MM.1S (cell line): ENCODE measurements at regions not wholly inside any gene's neighbourhood (a gene's known extent, or its start where the extent isn't known, plus 50 kb on each side); places are given as distances from the start of the nearest gene placed in this dataset.

Experiments
- DNase-seq: peaks from one replicate; pipeline ENCODE4 v3.0.0-alpha.2; 2015
- H2AFZ ChIP-seq: fragments of 300-600 bp; sonication (generic); 2 replicates; pipeline ENCODE4 v1.6.0; 2016; ENCODE audit warnings: antibody characterized with exemption, low read length
- H3F3A ChIP-seq: fragments of 300-600 bp; sonication (generic); 2 replicates; pipeline ENCODE4 v1.6.1; 2016; ENCODE audit warnings: mild to moderate bottlenecking, antibody characterized with exemption, low read length, moderate library complexity, mixed read lengths; ENCODE audit not compliant: insufficient read depth
- H3K27ac ChIP-seq: fragments of 300-600 bp; sonication (generic); 2 replicates; pipeline ENCODE4 v1.5.1; 2016; ENCODE audit warnings: mild to moderate bottlenecking, low read length
- H3K27me3 ChIP-seq: fragments of 300-600 bp; sonication (generic); replicated peaks from 2 replicates; pipeline ENCODE4 v1.6.0; 2016; ENCODE audit warnings: low read length; ENCODE audit not compliant: insufficient read depth
- H3K36me3 ChIP-seq: fragments of 300-600 bp; sonication (generic); replicated peaks from 2 replicates; pipeline ENCODE4 v1.6.1; 2016; ENCODE audit warnings: mild to moderate bottlenecking, low read length, mixed read lengths; ENCODE audit not compliant: insufficient read depth
- H3K4me1 ChIP-seq: fragments of 300-600 bp; sonication (generic); 2 replicates; pipeline ENCODE4 v1.6.1; 2016; ENCODE audit warnings: low read length, mixed read lengths
- H3K4me2 ChIP-seq: fragments of 300-600 bp; sonication (generic); 2 replicates; pipeline ENCODE4 v1.6.0; 2016; ENCODE audit warnings: low read depth, low read length
- H3K4me3 ChIP-seq: fragments of 300-600 bp; sonication (generic); 2 replicates; pipeline ENCODE4 v1.5.1; 2016; ENCODE audit warnings: low read length, mixed read lengths
- H3K79me2 ChIP-seq: fragments of 300-600 bp; sonication (generic); 2 replicates; pipeline ENCODE4 v1.6.1; 2016; ENCODE audit warnings: mixed run types, low read length, mixed read lengths
- H3K9ac ChIP-seq: fragments of 300-600 bp; sonication (generic); 2 replicates; pipeline ENCODE4 v1.6.1; 2016; ENCODE audit warnings: low read length, mixed read lengths
- H3K9me2 ChIP-seq: fragments of 300-600 bp; sonication (generic); replicated peaks from 2 replicates; pipeline ENCODE4 v1.6.1; 2016; ENCODE audit warnings: mild to moderate bottlenecking, low read length, mixed read lengths; ENCODE audit not compliant: insufficient read depth
- H3K9me3 ChIP-seq: fragments of 300-600 bp; sonication (generic); replicated peaks from 2 replicates; pipeline ENCODE4 v1.6.1; 2016; ENCODE audit warnings: mild to moderate bottlenecking, low read length, mixed read lengths; ENCODE audit not compliant: insufficient read depth
- H4K20me1 ChIP-seq: fragments of 300-600 bp; sonication (generic); 2 replicates; pipeline ENCODE4 v1.6.1; 2016; ENCODE audit warnings: mild to moderate bottlenecking, low read length, moderate library complexity, mixed read lengths; ENCODE audit not compliant: insufficient read depth
- EZH2 ChIP-seq: fragments of 300-600 bp; sonication (generic); optimal IDR thresholded peaks from 2 replicates; pipeline ENCODE3; 2017; ENCODE audit warnings: low read depth, mild to moderate bottlenecking, antibody characterized with exemption, low read length, mixed read lengths
- EZH2phosphoT487 ChIP-seq: fragments of 300-600 bp; sonication (generic); IDR thresholded peaks from 2 replicates; pipeline ENCODE4 v1.6.1; 2018; ENCODE audit warnings: antibody characterized with exemption, low read length
- TF ChIP-seq, protein P1 (sequence below): fragments of 300-600 bp; sonication (generic); IDR thresholded peaks from 2 replicates; pipeline ENCODE4 v1.5.1; 2016; ENCODE audit warnings: antibody characterized with exemption, low read length, mixed read lengths

- Histone ChIP-seq H3K4me3 (no peak overlapping the region), H3K79me2 (no peaks in the 10 kb centered on the region), H3K9ac (no peak overlapping the region), H3K9me3 (no peaks in the 10 kb centered on the region), H3K36me3 (no peaks in the 10 kb centered on the region), H3K27me3 (no peaks in the 10 kb centered on the region), H3K4me1 (no peaks in the 10 kb centered on the region), H3F3A (no peaks in the 10 kb centered on the region), H4K20me1 (no peaks in the 10 kb centered on the region), H3K4me2 (no peak overlapping the region), H3K9me2 (no peaks in the 10 kb centered on the region), H3K27ac (no peak overlapping the region), H2AFZ (no peak overlapping the region)
- no peak for DNase-seq
- TF ChIP-seq, protein P1, sequence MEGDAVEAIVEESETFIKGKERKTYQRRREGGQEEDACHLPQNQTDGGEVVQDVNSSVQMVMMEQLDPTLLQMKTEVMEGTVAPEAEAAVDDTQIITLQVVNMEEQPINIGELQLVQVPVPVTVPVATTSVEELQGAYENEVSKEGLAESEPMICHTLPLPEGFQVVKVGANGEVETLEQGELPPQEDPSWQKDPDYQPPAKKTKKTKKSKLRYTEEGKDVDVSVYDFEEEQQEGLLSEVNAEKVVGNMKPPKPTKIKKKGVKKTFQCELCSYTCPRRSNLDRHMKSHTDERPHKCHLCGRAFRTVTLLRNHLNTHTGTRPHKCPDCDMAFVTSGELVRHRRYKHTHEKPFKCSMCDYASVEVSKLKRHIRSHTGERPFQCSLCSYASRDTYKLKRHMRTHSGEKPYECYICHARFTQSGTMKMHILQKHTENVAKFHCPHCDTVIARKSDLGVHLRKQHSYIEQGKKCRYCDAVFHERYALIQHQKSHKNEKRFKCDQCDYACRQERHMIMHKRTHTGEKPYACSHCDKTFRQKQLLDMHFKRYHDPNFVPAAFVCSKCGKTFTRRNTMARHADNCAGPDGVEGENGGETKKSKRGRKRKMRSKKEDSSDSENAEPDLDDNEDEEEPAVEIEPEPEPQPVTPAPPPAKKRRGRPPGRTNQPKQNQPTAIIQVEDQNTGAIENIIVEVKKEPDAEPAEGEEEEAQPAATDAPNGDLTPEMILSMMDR = no peak
- no peak for TF ChIP-seq EZH2phosphoT487
- no peak for TF ChIP-seq EZH2
These were observed 127.9 kb downstream of the DLEU7 start for GRCh38 chr13:50715402-50716146.

DNA sequence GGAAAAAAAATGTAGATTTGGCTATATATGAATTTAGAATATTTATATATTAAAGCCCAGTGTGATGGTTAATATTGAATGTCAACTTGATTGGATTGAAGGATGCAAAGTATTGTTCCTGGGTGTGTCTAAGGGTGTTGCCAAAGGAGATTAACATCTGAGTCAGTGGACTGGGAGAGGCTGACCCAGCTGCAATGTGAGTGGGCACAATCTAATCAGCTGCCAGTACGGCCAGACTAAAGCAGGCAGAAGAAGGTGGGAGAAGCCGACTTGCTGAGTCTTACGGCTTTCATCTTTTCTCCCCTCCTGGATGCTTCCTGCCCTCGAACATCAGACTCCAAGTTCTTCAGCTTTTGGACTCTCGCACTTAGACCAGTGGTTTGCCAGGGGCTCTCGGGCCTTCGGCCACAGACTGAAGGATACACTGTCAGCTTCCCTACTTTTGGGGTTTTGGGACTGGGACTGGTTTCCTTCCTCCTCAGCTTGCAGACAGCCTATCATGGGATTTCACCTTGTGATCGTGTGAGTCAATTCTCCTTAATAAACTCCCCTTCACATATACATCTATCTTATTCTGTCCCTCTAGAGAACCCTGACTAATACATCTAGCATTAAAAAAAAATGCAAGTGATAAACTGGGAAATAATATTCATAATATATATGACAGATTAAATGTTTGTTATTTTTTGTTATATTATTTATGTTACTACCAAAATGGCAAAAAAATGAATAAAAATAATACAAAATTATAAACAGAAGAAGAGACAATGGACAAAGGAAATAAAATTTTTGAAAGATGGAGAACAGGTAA is 122.4 kb downstream of the DLEU7 start:
- Histone ChIP-seq H3K4me2 (no peak overlapping the region), H3K9me3 (no peaks in the 10 kb centered on the region), H3K36me3 (no peaks in the 10 kb centered on the region), H3F3A (no peaks in the 10 kb centered on the region), H2AFZ (no peak overlapping the region), H3K27me3 (no peaks in the 10 kb centered on the region), H3K27ac (no peak overlapping the region), H3K9me2 (no peaks in the 10 kb centered on the region), H3K4me1 (no peaks in the 10 kb centered on the region), H3K9ac (no peak overlapping the region), H4K20me1 (no peaks in the 10 kb centered on the region), H3K4me3 (no peak overlapping the region), H3K79me2 (no peaks in the 10 kb centered on the region)
- no peak for TF ChIP-seq EZH2phosphoT487
- no peak for DNase-seq

GRCh38 chr13:50721672-50721992 is 121.9 kb downstream of the DLEU7 start:
- Histone ChIP-seq H3K27me3 (no peaks in the 10 kb centered on the region), H3K4me2 (no peak overlapping the region), H4K20me1 (no peaks in the 10 kb centered on the region), H3K4me3 (no peak overlapping the region), H3K79me2 (no peaks in the 10 kb centered on the region), H3F3A (no peaks in the 10 kb centered on the region), H3K36me3 (no peaks in the 10 kb centered on the region), H3K9me3 (no peaks in the 10 kb centered on the region), H3K9ac (no peak overlapping the region), H3K27ac (no peak overlapping the region), H2AFZ (no peak overlapping the region), H3K4me1 (no peaks in the 10 kb centered on the region), H3K9me2 (no peaks in the 10 kb centered on the region)
- no peak for TF ChIP-seq EZH2phosphoT487
- no peak for TF ChIP-seq EZH2
- TF ChIP-seq, protein P1 = no peak
- DNase-seq = no peak
